GM19463 (cell line): ENCODE measurements at regions not wholly inside any gene's neighbourhood (a gene's known extent, or its start where the extent isn't known, plus 50 kb on each side); places are given as distances from the start of the nearest gene placed in this dataset.

ENCODE experiments used
- ATAC-seq: cut with Tn5 transposase; IDR thresholded peaks from one replicate; pipeline ENCODE4 v1.9.1; 2021; ENCODE audit warnings: mild to moderate bottlenecking, moderate library complexity; ENCODE audit not compliant: unreplicated experiment

DNA sequence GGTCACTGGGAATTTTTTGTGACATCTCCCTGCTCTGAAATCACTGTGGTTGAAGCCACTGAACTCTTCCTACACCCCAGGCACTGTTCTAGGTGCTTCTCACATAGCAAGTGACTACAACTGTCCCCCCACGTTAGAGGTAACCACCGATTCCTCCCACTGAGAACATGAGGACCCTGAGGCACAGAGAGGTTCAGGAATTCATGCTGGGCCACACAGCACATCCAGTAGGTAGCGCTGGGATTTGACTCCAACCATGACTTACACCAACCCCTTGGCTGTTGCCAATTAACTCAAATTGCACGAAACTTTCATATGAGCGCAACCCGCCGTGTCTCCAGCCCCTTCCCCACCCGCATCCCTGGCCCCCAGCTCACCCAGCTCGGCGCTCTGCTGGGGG lies 105.2 kb downstream of the RFLNA start:
- ATAC-seq, result no peak

DNA sequence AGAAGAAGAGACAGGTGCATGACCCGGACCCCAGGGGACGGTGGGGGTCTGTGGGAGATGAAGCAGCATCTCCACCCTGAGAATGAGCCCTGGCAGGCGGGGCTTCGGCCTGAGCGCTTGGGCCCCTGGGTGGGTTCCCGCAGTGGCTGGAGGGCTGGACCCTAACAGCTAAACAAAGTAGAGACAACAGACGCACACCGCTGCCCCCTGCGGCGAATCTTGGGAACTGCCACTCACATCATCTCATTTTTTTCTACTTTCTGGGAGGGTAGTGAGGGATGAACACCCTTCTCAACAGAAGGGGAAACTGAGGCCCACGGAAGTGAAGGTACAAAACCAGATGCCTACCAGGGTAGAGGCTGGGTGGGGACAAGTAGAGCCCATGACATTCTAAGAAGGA lies 104.7 kb downstream of the RFLNA start:
- no peak for ATAC-seq

DNA sequence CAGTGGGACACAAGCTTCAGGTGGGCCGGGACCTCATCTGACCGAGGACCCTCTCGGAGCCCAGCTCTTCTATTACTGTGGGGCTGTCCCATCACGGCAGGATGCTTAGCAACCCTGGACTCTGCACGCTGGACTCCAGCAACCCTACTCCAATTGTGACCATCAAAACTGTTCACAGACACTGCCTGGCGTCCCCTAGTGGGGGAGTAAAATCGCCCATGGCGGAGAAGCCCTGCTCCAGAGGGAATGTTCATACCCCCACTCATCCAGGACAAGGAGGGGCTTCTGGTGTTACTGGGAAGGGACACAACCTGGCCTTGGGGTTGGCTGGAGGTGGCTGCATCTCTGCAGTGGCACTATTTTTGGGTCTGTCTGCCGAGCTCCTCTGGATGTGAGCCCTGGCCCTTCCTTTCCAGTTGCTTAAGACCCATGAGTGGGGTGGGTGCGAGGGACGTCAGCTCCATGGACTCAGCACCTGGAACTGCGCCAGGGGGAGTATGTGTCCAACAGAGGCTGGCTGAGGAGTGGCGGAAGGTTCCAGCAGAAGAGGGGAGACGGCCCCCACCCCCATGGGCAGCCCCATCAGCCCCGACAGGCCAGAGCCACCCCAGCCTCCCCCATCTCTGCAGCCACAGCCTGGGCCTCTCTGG lies 103.8 kb downstream of the RFLNA start:
- no peak for ATAC-seq

DNA sequence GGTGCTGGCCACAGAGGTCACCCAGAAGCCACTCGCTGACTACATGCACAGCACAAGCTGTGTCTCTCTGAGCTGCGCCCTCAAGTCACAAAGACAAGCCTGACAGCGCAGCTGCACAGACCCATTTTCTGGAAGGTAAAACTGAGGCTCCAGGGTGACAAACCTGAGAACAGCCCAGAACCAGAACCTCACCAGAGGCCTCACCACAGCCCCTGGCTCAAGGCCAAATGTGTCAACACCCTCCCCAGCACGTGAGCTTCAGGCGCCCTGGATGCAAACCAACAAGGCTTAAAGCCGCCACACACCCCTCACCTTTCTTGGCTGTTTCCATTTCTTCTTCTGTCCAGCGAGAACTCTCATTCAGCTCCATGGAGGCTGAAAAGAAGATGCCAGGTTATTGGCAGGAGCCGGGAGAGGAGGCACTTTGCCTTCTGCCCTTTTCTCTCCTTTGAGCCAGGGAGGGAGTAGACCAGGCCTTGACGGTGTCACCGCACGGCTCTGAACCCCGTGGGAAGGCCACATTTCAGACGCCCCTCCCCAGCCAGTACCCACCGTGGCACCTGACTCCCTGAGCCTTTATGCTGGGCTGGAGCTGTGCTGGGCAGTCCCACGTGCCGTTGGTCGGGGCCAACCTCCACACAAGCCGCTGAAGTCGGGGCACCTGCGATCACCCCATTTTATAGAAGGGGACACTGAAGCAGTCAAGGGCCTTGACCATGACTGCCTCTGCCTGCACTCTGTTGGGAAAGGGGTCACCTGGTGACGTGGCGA lies 103.1 kb downstream of the RFLNA start:
- ATAC-seq, result no peak

DNA sequence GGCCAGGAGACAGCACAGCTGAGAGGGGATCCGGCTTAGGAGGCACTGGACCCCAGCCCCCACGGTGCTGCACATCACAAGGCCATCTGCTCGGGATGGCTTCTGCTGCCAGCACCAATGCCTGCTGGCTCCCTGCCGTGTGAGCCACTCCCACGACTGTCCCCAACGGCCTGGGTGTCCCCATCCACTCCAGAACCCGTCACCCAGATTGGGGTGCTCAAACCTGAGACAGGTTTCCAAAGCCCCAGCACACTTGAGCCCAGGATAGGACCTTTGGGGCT lies 102.4 kb downstream of the RFLNA start:
- ATAC-seq, result no peak

DNA sequence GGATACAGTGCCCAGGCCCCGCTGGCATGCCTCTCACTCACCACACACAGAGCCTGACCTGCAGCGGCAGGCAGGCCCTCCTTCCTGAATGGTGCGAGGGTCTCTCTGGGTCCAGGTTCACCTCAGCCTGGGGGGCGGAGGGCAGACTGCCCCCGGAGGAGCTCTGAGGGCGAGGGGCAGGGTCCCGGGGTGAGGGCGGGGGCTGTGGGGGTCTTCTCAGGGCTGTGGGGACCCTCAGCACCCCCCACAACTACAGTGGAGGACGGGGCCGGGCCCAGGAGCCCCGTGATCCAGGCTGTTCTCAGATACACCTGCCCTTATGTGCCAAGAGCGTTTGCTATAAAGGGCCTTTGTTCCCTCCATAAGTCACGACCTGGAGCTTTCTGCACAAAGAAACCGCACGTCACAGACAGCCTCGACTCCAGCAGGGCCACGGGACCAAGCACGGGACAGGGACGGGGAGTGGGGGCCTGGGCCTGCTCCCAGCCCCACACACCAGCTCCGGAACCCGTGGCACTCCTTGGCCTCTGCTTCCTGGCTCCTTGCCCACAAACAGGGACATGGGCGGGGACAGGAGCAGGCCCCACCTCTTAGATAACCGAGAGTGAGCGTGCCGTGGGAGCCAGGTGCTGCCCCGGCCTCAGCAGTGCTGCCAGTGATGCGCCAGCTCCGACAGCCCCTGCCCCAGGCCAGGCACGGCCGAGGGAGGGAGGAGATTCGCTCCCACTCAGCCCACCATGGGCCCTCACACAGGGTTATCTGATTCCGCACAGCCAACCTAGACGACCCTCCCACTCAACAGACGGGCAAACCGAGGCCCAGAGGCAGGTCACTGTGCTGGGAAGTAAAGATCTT lies 101.9 kb downstream of the RFLNA start:
- no peak for ATAC-seq

DNA sequence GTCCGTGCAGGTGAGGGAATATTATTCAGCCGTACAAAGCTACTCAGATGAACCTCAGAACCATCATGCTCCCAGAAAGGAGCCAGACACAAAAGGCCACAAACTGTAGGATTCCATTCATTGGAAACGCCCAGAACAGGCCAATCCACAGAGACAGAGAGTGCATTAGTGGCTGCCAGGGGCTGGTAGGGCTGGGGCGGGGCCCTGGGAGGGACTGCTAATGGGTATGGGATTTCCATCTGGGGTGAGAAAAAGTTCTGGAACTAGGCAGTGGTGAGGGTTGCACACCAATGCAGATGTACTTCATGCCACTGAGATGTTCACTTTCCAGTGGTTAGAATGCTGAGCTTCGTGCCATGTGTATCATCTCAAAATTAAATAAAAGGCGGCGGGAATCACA lies 101.1 kb downstream of the RFLNA start:
- ATAC-seq, result no peak

DNA sequence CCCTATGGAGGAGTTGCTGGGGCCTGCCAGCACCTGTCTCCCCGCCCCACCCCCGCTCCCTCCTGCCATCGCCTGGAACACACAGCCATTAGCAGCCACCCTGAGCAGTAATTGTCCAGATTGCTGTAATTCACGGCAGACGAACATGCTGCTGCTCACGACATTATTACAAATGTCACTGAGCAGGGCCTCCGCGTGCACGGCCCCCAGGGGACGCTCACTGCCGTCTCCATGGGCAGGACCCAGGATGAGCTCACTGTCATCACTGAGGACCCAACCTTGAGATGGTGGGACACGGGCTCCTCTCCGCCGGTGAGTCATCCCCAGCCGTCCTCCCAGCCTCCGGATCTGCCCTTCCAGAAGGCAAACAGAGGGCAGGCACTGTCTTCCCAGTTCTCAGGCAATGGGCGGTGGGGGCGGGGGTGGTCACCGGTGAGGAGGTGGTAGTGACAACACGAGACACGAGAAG lies 100.4 kb downstream of the RFLNA start:
- ATAC-seq, result no peak

DNA sequence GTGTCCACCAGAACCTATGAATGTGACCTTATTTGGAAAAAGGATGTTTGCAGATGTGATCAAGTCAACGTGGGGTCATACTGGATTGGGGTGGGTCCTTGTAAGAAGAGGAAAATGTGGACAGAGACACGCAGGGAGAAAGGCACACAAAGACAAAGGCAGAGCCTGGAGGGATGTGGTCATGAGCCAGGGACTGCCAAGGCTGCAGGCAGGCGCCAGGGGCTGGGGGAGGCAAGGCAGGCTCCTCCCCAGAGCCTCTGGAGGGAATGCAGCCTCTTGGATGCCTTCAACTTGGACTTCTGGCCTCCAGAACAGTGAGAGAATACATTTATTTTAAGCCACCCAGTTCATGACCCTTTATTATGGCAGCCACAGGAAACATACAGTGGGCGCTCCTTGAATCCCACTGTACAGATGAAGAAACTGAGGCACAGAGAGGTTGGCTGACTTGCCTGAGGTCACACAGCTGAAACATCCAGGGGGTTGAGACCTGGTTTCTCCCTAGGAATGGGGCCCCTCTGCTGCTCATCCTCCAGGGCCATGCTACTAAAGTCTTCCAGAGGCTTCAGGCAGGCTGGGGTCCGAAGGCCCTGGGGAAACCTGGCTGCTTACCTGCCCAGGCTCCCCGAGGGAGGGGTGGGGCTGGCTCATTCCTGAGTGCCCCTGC lies 99.7 kb downstream of the RFLNA start:
- no peak for ATAC-seq

DNA sequence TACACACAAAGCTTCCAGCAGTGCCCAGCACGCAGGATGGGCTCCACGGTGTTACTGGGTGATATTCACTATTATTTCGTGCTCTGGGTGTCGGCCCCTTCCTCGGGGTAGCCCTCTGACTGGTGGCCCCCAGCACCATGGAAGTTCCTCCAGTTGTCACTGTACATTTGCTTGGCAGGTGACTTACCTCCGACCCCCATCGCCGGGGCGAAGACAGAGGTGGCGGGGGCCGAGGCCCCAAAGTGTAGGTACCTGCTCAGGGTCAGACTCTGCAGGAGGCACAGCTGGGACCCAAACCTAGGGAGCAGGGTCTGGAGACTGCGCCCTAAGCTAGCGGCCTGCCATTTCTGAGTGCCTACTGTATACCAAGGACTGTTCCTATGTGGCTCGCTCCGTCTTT lies 98.9 kb downstream of the RFLNA start:
- no peak for ATAC-seq

DNA sequence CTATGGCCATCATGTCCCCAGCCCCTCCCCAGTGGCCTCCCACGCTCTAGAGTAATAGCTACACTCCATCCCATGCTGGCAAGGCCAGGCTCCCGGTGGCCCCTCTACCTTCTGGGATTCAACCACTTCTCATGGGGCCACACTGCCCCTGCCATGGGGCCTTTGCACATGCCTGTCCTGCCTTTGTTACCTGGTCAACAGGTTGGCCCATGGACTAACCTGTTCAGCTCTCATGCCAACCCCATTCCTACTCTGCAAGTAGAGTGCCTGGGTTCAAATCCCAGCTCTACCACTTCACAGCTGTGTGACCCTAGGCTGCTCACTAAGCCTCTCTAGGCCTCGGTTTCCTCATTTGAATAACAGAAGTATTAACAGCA lies 98.5 kb downstream of the RFLNA start:
- ATAC-seq, result no peak

DNA sequence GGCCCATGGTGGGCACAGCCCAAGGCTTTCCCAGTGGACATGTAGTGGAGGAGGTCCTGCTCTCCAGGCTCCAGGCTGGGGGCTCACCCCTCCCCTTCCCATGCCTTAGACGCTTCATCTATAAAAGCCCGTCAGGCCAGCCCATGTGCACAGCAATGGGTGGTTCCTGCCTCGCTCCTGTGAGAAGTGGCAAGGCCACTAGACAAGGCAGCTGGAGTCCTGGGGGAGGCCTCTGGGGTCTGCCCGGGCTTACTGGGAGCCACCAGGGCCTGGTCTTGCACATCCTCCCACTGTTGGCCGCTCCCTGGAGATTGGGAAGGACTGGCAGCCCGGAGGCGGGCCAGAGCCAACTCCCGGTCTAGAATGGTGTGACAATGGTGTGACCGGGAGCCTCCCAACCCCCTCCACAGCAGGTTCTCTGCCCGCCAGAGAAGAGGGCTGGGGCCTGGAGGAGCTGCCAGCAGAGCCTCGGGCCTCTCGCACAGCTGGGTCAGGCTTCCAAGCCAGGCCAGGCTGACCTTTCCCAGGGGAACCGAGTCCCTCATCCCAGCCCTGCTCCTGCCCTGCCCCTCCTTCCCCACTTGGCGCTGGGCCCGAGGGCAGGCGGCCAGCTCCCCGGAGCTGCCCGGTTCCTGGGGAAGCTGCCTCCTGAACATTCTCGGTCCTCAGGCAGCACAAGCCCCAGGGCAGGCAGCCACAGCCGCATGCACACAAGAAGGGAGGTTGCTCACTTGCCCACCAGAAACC lies 97.9 kb downstream of the RFLNA start:
- no peak for ATAC-seq

DNA sequence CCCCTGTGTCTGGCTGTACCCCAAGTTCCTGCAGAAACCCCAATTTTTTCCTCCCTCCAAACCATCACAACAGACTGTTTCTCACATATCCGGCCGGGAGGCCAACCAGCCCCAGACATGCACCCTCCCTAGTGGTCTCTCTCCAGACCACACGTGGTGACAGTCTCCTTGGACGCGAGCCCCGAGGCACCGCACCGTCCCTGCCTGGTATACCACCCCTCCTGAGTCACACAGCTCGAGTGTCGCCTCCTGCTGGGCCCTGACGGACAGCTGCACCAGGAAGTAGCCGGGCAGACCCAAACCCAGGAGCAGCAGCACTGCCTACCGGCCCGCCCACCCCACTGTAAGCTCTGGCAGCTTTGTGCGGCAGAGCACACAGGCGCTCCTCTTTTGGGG lies 97.4 kb downstream of the RFLNA start:
- no peak for ATAC-seq

DNA sequence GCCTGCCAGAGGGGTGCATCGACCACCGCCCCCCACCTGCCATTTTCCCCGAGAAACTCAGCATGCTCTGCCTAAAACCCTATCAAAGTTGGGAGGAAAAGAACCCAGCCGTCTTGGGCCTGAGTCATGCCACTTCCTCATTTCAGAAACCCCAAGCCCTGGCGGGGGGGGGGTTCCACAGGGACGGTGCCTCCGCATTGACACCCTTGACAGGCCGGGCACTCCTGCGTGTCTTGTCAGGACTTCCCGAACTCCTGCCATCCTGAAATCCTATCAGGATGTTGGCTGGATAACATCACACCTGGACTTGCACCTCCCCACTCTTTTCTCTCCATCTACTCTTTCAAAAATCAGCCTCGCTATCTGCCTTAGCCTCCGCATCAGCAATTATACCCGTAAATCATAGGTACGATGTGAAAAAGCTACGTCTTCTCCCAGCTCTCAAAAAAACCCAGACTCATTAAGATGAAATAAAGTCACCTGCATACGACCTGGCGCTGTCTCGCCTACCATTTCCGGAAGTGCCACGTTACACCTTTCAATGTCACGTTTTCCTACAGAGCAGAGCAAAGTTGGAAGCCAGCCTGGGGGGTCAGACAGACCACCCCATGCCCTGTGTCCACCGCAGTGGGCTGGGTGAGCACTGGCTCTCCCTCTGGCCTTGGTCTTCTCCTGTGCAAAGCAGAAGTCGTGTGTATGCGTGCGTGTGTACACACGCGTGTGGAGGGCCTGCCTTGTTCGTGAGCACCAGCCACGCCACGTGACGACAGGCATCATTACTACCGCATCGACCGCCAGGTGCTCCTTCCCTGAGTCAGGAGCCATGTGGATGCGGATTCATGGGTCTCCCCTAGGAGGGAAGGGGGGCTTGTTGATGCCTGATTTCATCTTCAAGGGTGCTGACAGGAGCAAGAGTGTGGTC lies 96.7 kb downstream of the RFLNA start:
- peak; percentile 43 for ATAC-seq

DNA sequence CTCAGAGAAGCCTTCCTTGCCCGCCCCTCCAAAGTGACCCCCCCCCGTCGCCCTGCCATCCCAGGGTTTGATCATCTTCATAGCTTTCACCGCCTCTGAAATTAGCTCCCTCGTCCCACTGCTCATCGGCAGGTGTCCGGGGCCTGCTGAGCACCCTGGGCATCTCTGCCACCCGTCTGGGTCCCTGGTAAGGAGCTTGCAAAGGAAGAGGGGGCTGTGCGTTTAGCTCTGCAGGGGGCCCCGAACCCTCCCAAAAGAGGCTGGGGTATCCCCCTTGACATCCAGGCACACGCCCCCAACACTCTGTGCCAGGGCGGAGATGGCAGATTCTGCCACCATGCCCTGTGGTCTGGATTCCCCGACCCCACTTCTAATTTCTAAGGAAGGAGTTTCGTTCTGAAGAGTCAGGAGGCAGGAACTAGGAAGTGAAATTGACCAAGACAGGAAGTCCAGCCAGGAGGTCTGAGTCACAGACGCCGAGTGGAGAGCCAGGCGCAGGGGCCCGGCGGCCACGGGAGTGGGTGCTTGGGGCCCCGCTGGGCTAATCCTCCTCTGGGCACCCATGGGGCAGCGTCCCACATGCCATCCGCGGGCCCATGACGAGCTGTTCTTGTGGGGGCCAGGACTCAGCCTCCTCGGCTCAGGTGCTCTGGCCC lies 95.7 kb downstream of the RFLNA start:
- peak; percentile 44 for ATAC-seq

DNA sequence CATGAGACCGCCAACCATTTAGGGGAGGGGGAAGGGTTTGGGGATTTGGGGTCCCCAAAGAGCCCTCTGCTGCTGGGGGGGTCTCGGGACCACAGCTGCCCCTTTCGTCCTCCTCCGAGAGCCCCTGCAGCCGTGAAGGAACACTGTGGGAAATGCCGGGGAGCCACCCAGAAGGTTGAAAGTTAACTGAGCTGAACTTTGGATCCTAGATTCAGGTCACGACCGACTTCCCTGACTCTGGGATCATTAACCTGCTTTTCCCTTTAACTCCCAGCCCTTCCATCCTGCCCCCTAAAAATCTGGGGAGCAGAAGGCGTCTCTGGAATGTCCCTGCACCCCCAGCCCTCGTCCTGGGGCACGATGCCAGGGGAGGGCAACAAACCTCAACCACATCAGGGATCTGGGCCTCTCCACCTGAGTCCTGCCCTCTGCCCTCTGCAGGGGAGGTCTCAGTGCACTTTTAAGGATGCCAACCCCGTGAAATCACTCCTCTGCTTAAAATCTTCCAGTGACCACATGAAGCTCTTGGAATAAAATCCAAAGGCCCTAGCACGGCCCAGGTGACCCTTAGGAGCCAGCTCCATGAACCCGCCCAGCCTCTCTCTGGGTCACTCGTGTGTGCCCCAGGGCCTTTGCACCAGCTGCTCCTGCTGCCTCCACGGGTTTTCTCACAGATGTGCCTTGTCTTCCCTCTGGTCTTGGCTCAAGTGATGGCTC lies 95.0 kb downstream of the RFLNA start:
- no peak for ATAC-seq

DNA sequence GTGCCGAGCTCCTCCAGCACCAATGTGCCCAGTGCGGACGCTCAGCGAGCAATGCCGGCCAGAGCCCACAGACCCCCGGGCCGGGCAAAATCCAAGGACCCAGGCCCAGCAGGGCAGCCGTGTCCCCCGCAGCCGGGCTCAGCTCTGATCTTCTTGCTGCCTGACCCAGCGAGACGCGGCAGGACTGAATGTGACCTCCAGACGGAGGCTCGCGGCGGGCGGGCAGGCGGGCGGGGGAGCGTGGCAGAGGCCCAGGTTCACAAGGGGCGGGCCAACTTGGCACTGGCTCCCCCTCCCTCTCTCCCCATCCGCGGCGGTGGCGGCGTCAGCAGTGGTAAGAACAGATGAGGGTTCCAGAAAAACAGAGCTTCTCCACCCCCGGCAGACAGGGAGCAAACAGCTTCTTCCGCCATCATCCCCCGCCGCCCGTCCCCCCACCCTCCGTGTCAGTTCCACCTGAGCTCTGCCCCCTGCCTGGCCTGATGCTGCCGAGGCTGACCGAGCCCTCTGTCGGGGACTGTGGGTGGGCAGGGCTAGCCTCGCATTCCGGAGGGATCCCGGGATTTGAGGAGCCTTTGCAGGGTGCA lies 94.3 kb downstream of the RFLNA start:
- ATAC-seq, result peak; percentile 44

DNA sequence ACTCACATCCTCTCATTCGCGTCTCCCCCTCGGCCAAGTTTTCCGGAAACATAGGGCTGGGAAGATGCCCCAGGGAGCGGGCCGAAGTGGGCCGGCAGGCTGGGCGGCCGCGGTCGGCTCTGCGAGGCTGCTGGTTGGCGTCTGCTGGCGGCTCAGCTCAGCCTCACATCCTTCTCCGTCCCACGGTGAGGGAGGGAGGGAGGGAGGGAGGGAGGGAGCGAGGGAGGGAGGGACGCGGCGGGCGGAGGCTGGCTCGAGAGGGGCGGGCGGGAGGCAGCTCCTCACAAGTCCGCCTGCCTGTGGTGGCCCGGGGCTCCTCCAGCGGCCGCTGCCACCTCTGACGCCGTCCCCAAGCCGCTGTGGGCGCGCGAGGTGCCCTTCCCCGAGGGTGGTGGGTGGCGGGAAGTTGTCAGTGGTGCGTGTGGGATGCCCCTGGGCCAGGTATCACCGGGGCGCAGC lies 93.8 kb downstream of the RFLNA start:
- ATAC-seq, result peak; percentile 37
